ENCODE measurements at regions not wholly inside any gene's neighbourhood (a gene's known extent, or its start where the extent isn't known, plus 50 kb on each side); places are given as distances from the start of the nearest gene placed in this dataset.
"Not testable (repeated sequence)": the region's sequence is repeated elsewhere in the genome, so short reads cannot be mapped to it uniquely, and the experiment has no call there.

DNA sequence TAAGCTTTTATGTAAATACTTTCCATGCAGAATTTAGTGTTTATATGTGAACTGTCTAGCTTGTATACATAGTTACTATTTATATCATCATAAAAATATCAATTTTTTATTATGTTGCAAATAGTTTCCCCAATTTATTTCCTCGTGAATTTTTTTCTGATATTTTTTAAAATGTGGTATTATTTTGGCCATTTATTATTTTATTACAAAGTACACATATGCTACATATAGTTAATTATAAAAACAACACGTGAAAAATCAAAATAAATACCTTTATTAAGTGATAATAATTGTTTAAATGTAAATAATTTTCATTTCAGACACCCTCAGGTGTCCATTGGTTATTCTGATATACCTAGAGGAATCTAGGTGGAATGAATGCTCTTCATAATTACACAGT, 1394.9 kb upstream of the PRR20A start:
- no peak for DNase-seq

- DNase-seq = no peak
These were observed 1378.7 kb upstream of the PRR20A start for GRCh38 chr13:55761986-55762385.

GRCh38 chr13:55777612-55778011, 1363.1 kb upstream of the PRR20A start:
- DNase-seq = no peak

GRCh38 chr13:55783841-55784240, 1356.9 kb upstream of the PRR20A start:
- no peak for DNase-seq

DNA sequence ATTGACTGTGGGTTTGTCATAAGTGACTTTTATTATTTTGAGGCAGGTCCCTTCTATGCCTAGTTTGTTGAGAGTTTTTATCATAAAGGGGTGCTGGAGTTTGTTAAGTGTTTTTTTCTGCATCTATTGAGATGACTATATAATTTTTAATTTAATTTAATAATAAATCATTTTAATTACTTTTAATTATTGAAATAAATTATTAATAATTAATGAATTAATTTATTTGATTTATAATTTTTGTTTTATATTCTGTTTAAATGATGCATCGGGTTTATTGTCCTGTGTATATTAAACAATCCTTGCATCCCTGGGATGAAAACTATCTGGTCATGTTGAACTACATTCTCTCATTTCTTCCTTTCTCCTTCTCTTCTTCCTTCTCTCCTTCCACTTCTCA, 1352.2 kb upstream of the PRR20A start:
- DNase-seq = no peak

DNA sequence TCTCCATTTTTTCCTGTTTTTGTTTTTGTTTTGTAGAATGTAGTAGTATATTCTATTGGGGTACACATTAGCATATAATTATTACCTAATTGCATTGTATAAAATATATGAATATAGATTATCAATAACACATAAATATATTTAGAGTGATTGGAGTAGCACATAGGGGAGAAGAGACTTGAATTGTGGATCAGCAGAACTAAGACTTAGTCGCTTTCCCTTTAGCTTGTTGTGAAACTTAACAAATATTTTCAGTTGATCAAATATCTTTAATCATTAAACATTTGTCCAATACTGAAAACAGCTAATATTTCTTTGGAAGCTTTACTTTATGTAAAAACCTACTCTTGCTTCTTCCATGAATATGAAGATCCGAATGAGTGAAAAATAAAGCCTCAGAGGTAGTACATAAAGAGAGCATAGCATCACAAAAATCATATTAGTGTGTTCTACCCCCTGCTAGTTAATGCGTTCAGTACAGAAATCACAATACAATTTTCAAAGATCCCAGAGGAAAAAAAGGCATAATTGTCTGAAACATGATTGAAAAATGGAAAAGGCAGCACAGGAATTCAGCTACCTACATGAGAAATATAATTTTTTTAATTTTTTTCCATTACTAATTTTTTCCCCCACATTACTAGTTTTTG, 1348.0 kb upstream of the PRR20A start:
- DNase-seq = no peak

DNA sequence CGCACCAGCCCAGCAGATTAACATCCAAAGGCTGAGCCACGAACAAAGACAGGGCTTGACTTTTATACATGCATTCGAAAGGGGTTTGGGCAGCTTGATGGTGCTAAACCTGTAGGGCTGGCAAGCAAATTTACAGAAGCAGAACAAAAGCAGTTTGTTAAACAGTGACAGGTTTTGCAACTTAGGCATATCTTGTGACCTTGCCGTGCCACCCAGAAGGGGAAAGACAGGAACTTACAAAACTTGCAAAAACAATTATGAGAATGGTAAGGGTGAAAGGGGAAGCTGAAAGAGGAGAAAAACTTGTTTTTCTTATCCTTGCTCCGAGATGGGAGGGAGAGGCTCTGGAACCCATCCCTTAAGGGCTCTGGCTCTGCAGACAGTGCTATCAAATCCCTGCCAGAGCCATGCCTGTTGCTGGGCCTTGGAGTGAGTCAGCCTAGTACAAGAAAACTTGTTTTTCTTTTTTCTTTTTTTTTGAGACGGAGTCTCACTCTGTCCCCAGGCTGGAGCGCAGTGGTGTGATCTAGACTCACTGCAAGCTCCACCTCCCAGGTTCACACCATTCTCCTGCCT, 1325.2 kb upstream of the PRR20A start:
- DNase-seq = no peak

GRCh38 chr13:55816976-55817601, 1323.6 kb upstream of the PRR20A start:
- no peak for DNase-seq

- no peak for DNase-seq
These were observed 1319.9 kb upstream of the PRR20A start for GRCh38 chr13:55820817-55821216.

DNA sequence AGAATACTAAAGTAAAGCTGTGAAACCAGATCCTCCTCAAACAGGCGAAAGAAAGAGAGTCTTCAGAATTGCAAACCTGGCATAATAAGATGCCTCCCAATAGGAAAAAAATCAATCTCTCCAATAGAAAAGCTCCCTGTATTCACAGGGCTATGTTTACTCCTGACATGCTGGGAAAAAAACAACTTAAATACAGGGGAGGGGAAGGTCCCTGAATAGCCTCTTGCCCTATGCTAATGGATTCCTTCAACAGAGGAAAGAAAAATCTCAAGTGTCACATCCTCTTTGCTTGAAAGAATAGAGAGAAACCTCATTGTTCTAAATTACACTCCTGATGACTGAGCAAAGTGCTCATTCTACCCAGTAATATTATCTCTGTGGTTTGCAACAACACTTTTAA, 1271.1 kb upstream of the PRR20A start:
- no peak for DNase-seq

DNA sequence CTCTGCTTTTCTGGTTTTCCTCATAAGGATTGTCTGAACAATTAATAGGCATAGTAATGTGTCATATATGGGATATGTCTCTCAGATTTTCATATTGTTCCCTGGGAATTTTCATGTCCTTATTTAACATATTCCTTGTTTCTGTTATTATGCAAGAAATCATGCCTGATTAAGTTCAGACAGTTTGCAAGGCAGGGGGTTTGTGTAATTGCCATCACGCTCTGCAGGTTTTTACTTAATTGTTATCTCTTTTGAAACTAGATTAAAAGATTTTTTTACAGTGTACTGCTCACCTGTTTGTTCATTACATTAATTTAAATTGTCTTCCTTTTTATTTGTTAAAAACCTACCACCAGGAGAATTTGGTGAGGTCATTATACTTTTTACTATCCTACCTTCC, 1253.2 kb upstream of the PRR20A start:
- DNase-seq = no peak

DNA sequence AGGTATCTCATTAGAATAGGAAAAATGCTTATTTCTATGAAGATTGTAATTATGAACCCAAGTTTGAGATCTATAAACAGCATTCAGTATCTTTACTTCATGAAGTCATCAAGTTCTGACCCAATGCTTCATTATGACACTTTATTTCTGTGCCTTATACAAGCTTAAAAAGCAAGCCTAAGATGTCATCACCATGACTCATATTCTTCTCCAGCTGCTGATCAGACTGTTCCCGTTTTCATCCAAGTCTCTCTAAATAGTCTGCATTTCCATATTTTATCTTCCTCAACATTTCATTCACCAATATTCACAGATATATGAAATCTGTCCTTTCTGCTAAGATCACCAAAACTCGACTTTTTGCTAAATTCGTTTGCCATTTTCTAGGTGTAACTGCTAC, 1247.2 kb upstream of the PRR20A start:
- DNase-seq = no peak

DNA sequence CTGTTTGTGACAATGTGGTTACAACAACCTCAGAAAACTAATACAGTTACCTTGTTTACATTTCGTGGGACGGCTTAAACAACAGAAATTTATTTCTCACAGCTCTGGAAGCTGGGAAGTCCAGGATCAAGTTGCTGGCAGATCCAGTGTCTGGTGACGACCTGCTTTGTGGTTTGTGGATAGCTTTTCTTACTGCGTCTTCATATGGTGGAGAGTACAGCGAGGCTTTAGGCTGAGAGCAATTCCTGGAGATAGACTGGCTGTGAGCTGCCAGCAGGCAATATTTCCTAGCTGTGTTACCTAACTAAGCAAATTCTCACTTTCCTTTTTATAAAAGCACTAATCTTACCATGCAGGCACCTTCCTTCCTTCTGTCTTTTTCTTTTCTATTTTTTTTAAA, 1203.5 kb upstream of the PRR20A start:
- DNase-seq = no peak

DNA sequence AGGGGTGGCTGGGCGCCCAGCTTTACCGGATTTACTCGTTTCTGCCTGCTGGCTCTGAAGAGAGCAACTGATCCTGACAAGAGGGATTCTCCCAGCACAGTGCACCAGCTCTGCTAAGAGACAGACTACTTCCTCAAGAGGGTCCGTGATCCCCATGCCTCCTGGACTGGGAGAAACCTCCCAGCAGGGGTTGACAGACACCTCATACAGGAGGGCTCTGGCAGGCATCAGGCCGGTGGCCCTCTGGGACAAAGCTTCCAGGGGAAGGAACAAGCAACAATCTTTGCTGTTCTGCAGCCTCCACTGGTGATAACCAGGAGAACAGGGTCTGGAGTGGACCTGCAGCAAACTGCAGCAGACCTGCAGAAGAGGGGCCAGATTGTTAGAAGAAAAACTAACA, 1192.5 kb upstream of the PRR20A start:
- no peak for DNase-seq

GRCh38 chr13:55963934-55964333, 1176.8 kb upstream of the PRR20A start:
- no peak for DNase-seq

- no peak for DNase-seq
These were observed 1173.7 kb upstream of the PRR20A start for GRCh38 chr13:55967055-55967454.

DNA sequence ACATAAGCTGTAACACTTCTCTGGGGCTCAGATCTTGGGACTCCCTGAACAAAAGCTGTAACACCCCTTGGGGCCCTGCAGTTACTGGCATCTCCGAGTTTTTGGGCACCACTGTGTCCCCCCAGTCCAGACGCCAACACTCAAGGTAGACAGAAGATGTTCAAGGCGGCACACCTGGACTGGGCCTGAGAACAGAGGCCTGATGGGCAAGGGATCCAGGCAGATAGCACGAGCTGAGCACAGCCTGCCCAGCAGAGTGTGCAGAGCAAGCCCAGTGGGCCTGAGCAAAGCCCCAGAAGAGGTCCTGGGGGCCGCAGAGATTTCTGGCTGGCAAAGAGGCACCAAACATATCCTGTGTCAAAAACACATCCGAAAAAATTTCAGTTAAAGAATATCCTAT, 1163.3 kb upstream of the PRR20A start:
- no peak for DNase-seq

DNA sequence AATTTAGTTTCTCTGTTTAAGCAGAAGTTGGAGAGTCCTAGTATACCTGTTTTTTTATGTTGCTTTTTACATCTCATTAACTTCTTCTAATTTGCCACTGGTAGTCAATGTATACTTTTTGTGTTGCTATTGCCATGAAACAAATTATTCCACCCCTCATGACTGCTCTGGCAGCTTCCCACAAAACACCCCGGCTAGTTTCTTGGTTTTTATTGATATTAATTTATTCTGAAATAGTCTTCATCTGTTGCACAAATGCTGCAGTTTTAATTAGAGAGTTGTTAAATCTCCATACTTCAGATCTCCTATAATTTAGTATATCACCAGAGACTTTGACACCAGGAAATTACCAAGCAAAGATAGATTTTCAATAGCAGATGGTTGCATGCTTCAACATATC, 1159.3 kb upstream of the PRR20A start:
- no peak for DNase-seq

DNA sequence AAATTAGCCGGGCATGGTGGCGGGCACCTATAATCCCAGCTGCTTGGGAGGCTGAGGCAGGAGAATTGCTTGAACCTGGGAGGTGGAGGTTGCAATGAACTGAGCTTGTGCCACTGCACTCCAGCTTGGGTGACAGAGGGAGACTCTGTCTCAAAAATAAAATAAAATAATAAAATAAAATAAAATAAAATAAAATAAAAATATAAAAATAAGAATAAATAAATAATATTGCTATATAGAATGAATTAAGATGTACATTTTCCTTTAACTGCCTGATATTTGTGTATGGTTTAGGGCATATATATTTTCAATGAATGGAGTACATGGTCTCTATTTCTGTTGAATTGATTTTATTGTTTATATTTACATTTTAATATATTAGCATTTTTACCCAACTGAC, 1156.7 kb upstream of the PRR20A start:
- not testable (repeated sequence) for DNase-seq

DNA sequence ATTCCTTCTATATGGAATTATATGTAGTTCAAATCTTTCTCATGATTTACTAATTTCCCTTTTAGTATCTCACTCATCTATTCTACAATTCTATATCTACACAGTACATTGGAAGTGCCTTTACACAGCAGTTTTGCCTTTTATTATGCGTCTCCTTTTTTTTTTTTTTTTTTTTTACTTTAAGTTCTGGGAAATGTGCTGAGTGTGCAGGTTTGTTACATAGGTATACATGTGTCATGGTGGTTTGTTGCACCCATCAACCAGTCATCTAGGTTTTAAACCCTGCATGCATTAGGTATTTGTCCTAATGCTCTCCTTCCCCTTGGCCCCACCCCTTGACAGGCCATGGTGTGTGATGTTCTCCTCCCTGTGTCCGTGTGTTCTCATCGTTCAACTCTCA, 1150.1 kb upstream of the PRR20A start:
- DNase-seq = no peak

DNA sequence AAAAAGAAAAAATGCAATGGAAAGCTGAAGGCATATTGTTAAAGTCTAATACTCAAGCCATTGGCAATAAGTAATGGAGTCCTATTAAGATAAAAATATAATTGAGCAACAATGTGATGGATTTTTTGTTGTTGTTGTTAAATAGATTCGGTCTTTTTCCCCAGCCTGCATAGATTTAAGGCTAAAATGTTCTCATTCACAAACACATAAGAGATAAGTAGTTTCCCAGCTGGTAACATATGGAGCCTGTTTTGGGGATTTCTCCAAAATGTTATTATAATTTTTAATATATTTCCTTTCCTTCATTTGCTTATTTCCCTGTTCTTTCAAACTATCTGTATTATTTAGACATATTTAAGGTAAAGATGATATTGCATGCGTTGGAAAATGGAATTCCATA, 1149.1 kb upstream of the PRR20A start:
- DNase-seq = no peak

- no peak for DNase-seq
These were observed 1148.6 kb upstream of the PRR20A start for GRCh38 chr13:55992145-55992544.

GRCh38 chr13:55999709-56000108, 1141.0 kb upstream of the PRR20A start:
- DNase-seq = no peak

DNA sequence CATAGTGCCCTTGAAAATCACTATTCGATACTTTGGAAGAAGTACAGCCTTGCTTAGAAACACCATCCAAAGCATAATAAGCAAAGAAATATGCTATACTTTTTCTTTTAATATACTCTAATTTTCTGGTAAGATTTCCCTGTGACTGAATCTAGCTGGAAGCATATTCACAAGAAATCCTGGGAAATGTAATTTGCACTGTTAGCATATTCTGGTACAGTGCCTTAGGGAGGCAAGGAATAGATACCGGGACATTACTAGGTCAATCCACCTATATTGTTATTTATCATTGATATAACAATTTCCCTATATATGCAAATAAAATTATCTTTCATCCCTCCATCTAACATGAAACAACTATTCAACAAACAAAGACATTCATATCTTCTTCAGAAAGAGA, 1131.3 kb upstream of the PRR20A start:
- no peak for DNase-seq

DNA sequence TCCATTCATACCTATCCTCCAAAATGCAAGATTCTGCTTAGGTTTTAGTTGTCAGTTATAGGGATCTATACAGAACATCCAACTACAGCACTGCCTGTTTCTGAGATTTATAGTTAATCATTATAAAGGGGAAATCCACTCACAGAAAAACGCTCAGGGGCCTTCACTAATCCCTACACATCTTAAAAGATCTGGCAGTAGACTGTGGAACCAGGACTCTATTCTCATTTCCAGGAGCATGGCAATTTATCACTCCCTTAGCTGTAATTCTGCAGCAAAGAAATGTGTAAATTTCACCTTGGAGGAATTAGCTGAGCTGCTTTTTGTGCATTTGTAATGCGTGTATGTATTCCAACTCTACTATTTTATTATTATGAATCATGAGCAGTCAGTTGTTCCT, 1128.1 kb upstream of the PRR20A start:
- no peak for DNase-seq
